H9 (cell line): ENCODE measurements at regions not wholly inside any gene's neighbourhood (a gene's known extent, or its start where the extent isn't known, plus 50 kb on each side); places are given as distances from the start of the nearest gene placed in this dataset.

Experiments
- DNase-seq: peaks from one replicate; pipeline ENCODE4 v3.0.0-alpha.2; 2017
- H2AFZ ChIP-seq: one replicate; pipeline ENCODE4 v1.6.1; 2013; ENCODE audit warnings: mild to moderate bottlenecking, low read length, control low read depth, moderate library complexity
- H2AK5ac ChIP-seq: 2 replicates; pipeline ENCODE4 v1.6.1; 2013; ENCODE audit warnings: low read length, control low read depth, mixed read lengths; ENCODE audit not compliant: insufficient read length
- H2BK120ac ChIP-seq: one replicate; pipeline ENCODE4 v1.6.1; 2013; ENCODE audit warnings: low read depth, mild to moderate bottlenecking, low read length, control low read depth, inconsistent platforms; ENCODE audit not compliant: poor library complexity, severe bottlenecking
- H2BK12ac ChIP-seq: 2 replicates; pipeline ENCODE4 v1.6.1; 2013; ENCODE audit warnings: low read length, control low read depth, mixed read lengths, low read depth; ENCODE audit not compliant: insufficient read length
- H2BK15ac ChIP-seq: 2 replicates; pipeline ENCODE4 v1.6.1; 2013; ENCODE audit warnings: low read depth, low read length, control low read depth
- H2BK20ac ChIP-seq: one replicate; pipeline ENCODE4 v1.6.1; 2013; ENCODE audit warnings: low read depth, mild to moderate bottlenecking, low read length, control low read depth, inconsistent platforms; ENCODE audit not compliant: poor library complexity, severe bottlenecking
- H2BK5ac ChIP-seq: 2 replicates; pipeline ENCODE4 v1.6.1; 2013; ENCODE audit warnings: low read length, control low read depth, mixed read lengths; ENCODE audit not compliant: insufficient read length
- H3K14ac ChIP-seq: 2 replicates; pipeline ENCODE4 v1.6.1; 2013; ENCODE audit warnings: low read length, control low read depth; ENCODE audit not compliant: insufficient read depth
- H3K18ac ChIP-seq: 2 replicates; pipeline ENCODE4 v1.6.1; 2013; ENCODE audit warnings: low read depth, mild to moderate bottlenecking, mixed read lengths, low read length, control low read depth; ENCODE audit not compliant: insufficient read length
- H3K23ac ChIP-seq: 2 replicates; pipeline ENCODE4 v1.6.1; 2013; ENCODE audit warnings: low read length, control low read depth, mixed read lengths, low read depth; ENCODE audit not compliant: insufficient read length
- H3K23me2 ChIP-seq: 2 replicates; pipeline ENCODE4 v1.6.1; 2013; ENCODE audit warnings: low read depth, mild to moderate bottlenecking, mixed read lengths, low read length, control low read depth; ENCODE audit not compliant: insufficient read length, poor library complexity, severe bottlenecking
- H3K27ac ChIP-seq: 2 replicates; pipeline ENCODE4 v1.5.1; 2013; ENCODE audit warnings: low read length, control low read depth, mixed read lengths, low read depth; ENCODE audit not compliant: insufficient read length
- H3K27me3 ChIP-seq: 2 replicates; pipeline ENCODE4 v1.6.1; 2013; ENCODE audit warnings: low read length, control low read depth, inconsistent platforms; ENCODE audit not compliant: insufficient read depth
- H3K4ac ChIP-seq: 2 replicates; pipeline ENCODE4 v1.6.1; 2013; ENCODE audit warnings: low read depth, mild to moderate bottlenecking, control low read depth, inconsistent platforms, low read length, moderate library complexity
- H3K4me1 ChIP-seq: 2 replicates; pipeline ENCODE4 v1.6.1; 2013; ENCODE audit warnings: low read length, control low read depth, inconsistent platforms; ENCODE audit not compliant: insufficient read depth
- H3K4me2 ChIP-seq: 2 replicates; pipeline ENCODE4 v1.6.1; 2013; ENCODE audit warnings: low read length, control low read depth, mixed read lengths; ENCODE audit not compliant: insufficient read length, insufficient read depth
- H3K56ac ChIP-seq: 2 replicates; pipeline ENCODE4 v1.6.1; 2013; ENCODE audit warnings: low read depth, mild to moderate bottlenecking, mixed read lengths, low read length, control low read depth; ENCODE audit not compliant: insufficient read length
- H3K79me1 ChIP-seq: 2 replicates; pipeline ENCODE4 v1.6.1; 2013; ENCODE audit warnings: low read depth, mild to moderate bottlenecking, moderate library complexity, low read length, control low read depth, inconsistent platforms; ENCODE audit not compliant: insufficient read depth, poor library complexity, severe bottlenecking
- H3K79me2 ChIP-seq: 2 replicates; pipeline ENCODE4 v1.6.1; 2013; ENCODE audit warnings: low read length, control low read depth, inconsistent platforms; ENCODE audit not compliant: insufficient read depth
- H3K9ac ChIP-seq: 2 replicates; pipeline ENCODE4 v1.6.1; 2013; ENCODE audit warnings: low read length, control low read depth, mixed read lengths; ENCODE audit not compliant: insufficient read length; ENCODE audit errors: extremely low read depth
- H3K9me3 ChIP-seq: one replicate; pipeline ENCODE4 v1.6.1; 2013; ENCODE audit warnings: low read depth, low read length, inconsistent platforms; ENCODE audit not compliant: control insufficient read depth
- H3T11ph ChIP-seq: one replicate; pipeline ENCODE4 v1.6.1; 2013; ENCODE audit warnings: mild to moderate bottlenecking, low read length, control low read depth, inconsistent platforms
- H4K20me1 ChIP-seq: one replicate; pipeline ENCODE4 v1.6.1; 2013; ENCODE audit not compliant: control insufficient read depth, insufficient read length, insufficient read depth
- H4K5ac ChIP-seq: 2 replicates; pipeline ENCODE4 v1.6.1; 2013; ENCODE audit warnings: low read depth, mild to moderate bottlenecking, mixed read lengths, low read length, control low read depth; ENCODE audit not compliant: insufficient read length
- H4K8ac ChIP-seq: replicated peaks from 2 replicates; pipeline ENCODE4 v1.6.1; 2013; ENCODE audit warnings: low read length, control low read depth, mixed read lengths, low read depth; ENCODE audit not compliant: insufficient read length
- H4K91ac ChIP-seq: 2 replicates; pipeline ENCODE4 v1.6.1; 2013; ENCODE audit warnings: low read depth, mild to moderate bottlenecking, moderate library complexity, mixed read lengths, low read length, control low read depth; ENCODE audit not compliant: insufficient read length
- H3K27ac Mint-ChIP-seq, 3 experiments: 2 replicates in 2 of 3; 3 replicates in 1 of 3; pipeline ENCODE4 v1.8.0; 2020 to 2021; ENCODE audit warnings: mixed read lengths in 3 of 3, mild to moderate bottlenecking in 1 of 3, moderate library complexity in 1 of 3
- H3K27me3 Mint-ChIP-seq: 2 replicates; pipeline ENCODE4 v1.8.0; 2021; ENCODE audit warnings: low read depth, mild to moderate bottlenecking, moderate library complexity, mixed read lengths
- H3K36me3 Mint-ChIP-seq, 3 experiments: 2 replicates in 2 of 3; 3 replicates in 1 of 3; pipeline ENCODE4 v1.8.0; 2020 to 2021; ENCODE audit warnings: low read depth in 3 of 3, mixed read lengths in 3 of 3; ENCODE audit not compliant: insufficient read depth in 1 of 3
- H3K4me1 Mint-ChIP-seq, 2 experiments: 2 replicates each; pipeline ENCODE4 v1.8.0; 2020; ENCODE audit warnings: mixed read lengths in 2 of 2
- H3K4me3 Mint-ChIP-seq, 2 experiments: 2 replicates in 1 of 2; 3 replicates in 1 of 2; pipeline ENCODE4 v1.8.0; 2020 to 2021; ENCODE audit warnings: mild to moderate bottlenecking in 2 of 2, mixed read lengths in 2 of 2, moderate library complexity in 1 of 2
- H3K9me3 Mint-ChIP-seq, 2 experiments: 2 replicates in 1 of 2; 3 replicates in 1 of 2; pipeline ENCODE4 v1.8.0; 2020; ENCODE audit warnings: mild to moderate bottlenecking in 2 of 2, mixed read lengths in 2 of 2, moderate library complexity in 1 of 2
- CTCF ChIP-seq: fragments of 200-600 bp; sonication (generic); conservative IDR thresholded peaks from 3 replicates; pipeline ENCODE4 v1.8.0; 2021; ENCODE audit warnings: antibody characterized with exemption, mild to moderate bottlenecking
- WGBS: extraction: QIAGEN DNeasy Blood & Tissue Kit; methylation state at CpG from one replicate; pipeline ENCODE4 v1.1.7; 2013; ENCODE audit warnings: missing lambda C conversion rate, low lambda C conversion rate, mixed read lengths; ENCODE audit not compliant: insufficient read length; ENCODE audit errors: extremely low coverage; 5-methylcytosine and 5-hydroxymethylcytosine counted together

- no CpG with 5 or more reads among the region's 2 CpGs for WGBS
- peak overlapping the region in 1 of 3 experiments; percentile 32; a peak in 2 of 7 replicates for H3K27ac Mint-ChIP-seq
- H3K36me3 Mint-ChIP-seq = no peaks in the 10 kb centered on the region
These were observed 794.7 kb downstream of the IPMK start for GRCh38 chr10:57472823-57473619.

More at GRCh38 chr10:57472823-57473619, 794.7 kb downstream of the IPMK start:
- no peaks in the 10 kb centered on the region for H3K4me1 ChIP-seq
- no peak overlapping the region for H3T11ph ChIP-seq
- no peak overlapping the region for H2BK20ac ChIP-seq
- no peak overlapping the region for H4K91ac ChIP-seq
- H2AFZ ChIP-seq = no peak overlapping the region
- no peak overlapping the region for H2BK12ac ChIP-seq
- H3K4me2 ChIP-seq = no peak overlapping the region
- no peaks in the 10 kb centered on the region for H3K23me2 ChIP-seq
- H3K4me1 Mint-ChIP-seq = no peaks in the 10 kb centered on the region
- H3K56ac ChIP-seq = no peak overlapping the region
- no peak overlapping the region for H4K8ac ChIP-seq
- H2BK15ac ChIP-seq = no peak overlapping the region
- H4K5ac ChIP-seq = no peak overlapping the region
- no peak overlapping the region for H3K18ac ChIP-seq
- no peak for DNase-seq
- no peaks in the 10 kb centered on the region for H3K27me3 ChIP-seq
- no peak overlapping the region for H3K27ac ChIP-seq
- H3K14ac ChIP-seq = no peak overlapping the region
- no peak overlapping the region for H3K4ac ChIP-seq
- TF ChIP-seq CTCF = no peak
- H3K9me3 ChIP-seq = no peaks in the 10 kb centered on the region
- H4K20me1 ChIP-seq = no peaks in the 10 kb centered on the region
- H3K9me3 Mint-ChIP-seq = no peaks in the 10 kb centered on the region
- no peaks in the 10 kb centered on the region for H3K79me2 ChIP-seq
- H2BK5ac ChIP-seq = no peak overlapping the region
- no peaks in the 10 kb centered on the region for H3K79me1 ChIP-seq
- no peak overlapping the region for H2BK120ac ChIP-seq
- H3K23ac ChIP-seq = no peak overlapping the region
- no peak overlapping the region for H3K9ac ChIP-seq
- H3K27me3 Mint-ChIP-seq = no peaks in the 10 kb centered on the region
- no peak overlapping the region for H3K4me3 Mint-ChIP-seq
- no peak overlapping the region for H2AK5ac ChIP-seq
